Mesendoderm (in vitro differentiated cells): ENCODE measurements at regions not wholly inside any gene's neighbourhood (a gene's known extent, or its start where the extent isn't known, plus 50 kb on each side); places are given as distances from the start of the nearest gene placed in this dataset.

Source experiments
- DNase-seq: peaks from one replicate; pipeline ENCODE4 v3.0.0; 2013
- H2AK5ac ChIP-seq: 2 replicates; pipeline ENCODE4 v1.6.1; 2013; ENCODE audit warnings: low read length, inconsistent platforms
- H2BK120ac ChIP-seq: 2 replicates; pipeline ENCODE4 v1.6.1; 2013; ENCODE audit warnings: low read depth, mild to moderate bottlenecking, low read length, moderate library complexity, mixed read lengths
- H2BK15ac ChIP-seq: replicated peaks from 2 replicates; pipeline ENCODE4 v1.6.1; 2013; ENCODE audit warnings: low read depth, mild to moderate bottlenecking, moderate library complexity
- H2BK5ac ChIP-seq: 2 replicates; pipeline ENCODE4 v1.6.1; 2013; ENCODE audit warnings: low read length, inconsistent platforms
- H3K18ac ChIP-seq: 2 replicates; pipeline ENCODE4 v1.6.1; 2013; ENCODE audit warnings: mild to moderate bottlenecking, low read length, mixed read lengths
- H3K23ac ChIP-seq: one replicate; pipeline ENCODE4 v1.6.1; 2013; ENCODE audit warnings: low read length
- H3K27ac ChIP-seq: 2 replicates; pipeline ENCODE4 v1.5.1; 2013; ENCODE audit warnings: low read depth, mild to moderate bottlenecking, inconsistent platforms, low read length, moderate library complexity
- H3K27me3 ChIP-seq: 2 replicates; pipeline ENCODE4 v1.6.1; 2013; ENCODE audit warnings: low read length, control low read depth, mild to moderate bottlenecking, inconsistent platforms; ENCODE audit not compliant: insufficient read depth, poor library complexity
- H3K36me3 ChIP-seq: 2 replicates; pipeline ENCODE4 v1.6.1; 2013; ENCODE audit warnings: low read length, inconsistent platforms; ENCODE audit not compliant: control insufficient read depth, insufficient read depth
- H3K4ac ChIP-seq: one replicate; pipeline ENCODE4 v1.6.1; 2013; ENCODE audit warnings: low read depth, mild to moderate bottlenecking, low read length, moderate library complexity
- H3K4me1 ChIP-seq: 2 replicates; pipeline ENCODE4 v1.6.1; 2013; ENCODE audit warnings: low read depth, low read length, inconsistent platforms; ENCODE audit not compliant: control insufficient read depth
- H3K4me2 ChIP-seq: 2 replicates; pipeline ENCODE4 v1.6.1; 2013; ENCODE audit warnings: low read length
- H3K4me3 ChIP-seq: 2 replicates; pipeline ENCODE4 v1.5.1; 2013; ENCODE audit warnings: mild to moderate bottlenecking, low read length
- H3K56ac ChIP-seq: one replicate; pipeline ENCODE4 v1.6.1; 2013; ENCODE audit warnings: low read length
- H3K79me1 ChIP-seq: 2 replicates; pipeline ENCODE4 v1.6.1; 2013; ENCODE audit warnings: low read length, inconsistent platforms
- H3K79me2 ChIP-seq: 2 replicates; pipeline ENCODE4 v1.6.1; 2013; ENCODE audit warnings: mild to moderate bottlenecking, low read length; ENCODE audit not compliant: control insufficient read depth, insufficient read depth
- H3K9ac ChIP-seq: 2 replicates; pipeline ENCODE4 v1.6.1; 2013; ENCODE audit warnings: low read length, inconsistent platforms
- H4K5ac ChIP-seq: one replicate; pipeline ENCODE4 v1.6.1; 2013; ENCODE audit warnings: low read length
- H4K8ac ChIP-seq: one replicate; pipeline ENCODE4 v1.6.1; 2013; ENCODE audit warnings: low read depth, mild to moderate bottlenecking, control low read depth, low read length, moderate library complexity
- WGBS: extraction: QIAGEN DNeasy Blood & Tissue Kit; methylation state at CpG from one replicate; pipeline ENCODE4 v1.1.7; 2013; ENCODE audit warnings: low lambda C conversion rate, missing lambda C conversion rate; ENCODE audit not compliant: insufficient coverage; ENCODE audit errors: extremely low coverage; 5-methylcytosine and 5-hydroxymethylcytosine counted together

GRCh38 chr12:91632042-91632786, 449.6 kb upstream of the DCN start:
- WGBS: no CpG with 5 or more reads among the region's 4 CpGs
- H3K23ac ChIP-seq: no peak overlapping the region
- no peaks in the 10 kb centered on the region for H3K79me1 ChIP-seq

GRCh38 chr12:91630596-91631293, 448.1 kb upstream of the DCN start:
- Histone ChIP-seq H4K5ac (no peak overlapping the region), H3K79me1 (no peaks in the 10 kb centered on the region), H2AK5ac (no peak overlapping the region), H3K56ac (no peak overlapping the region), H3K18ac (no peak overlapping the region), H2BK15ac (no peak overlapping the region), H3K4me2 (no peak overlapping the region), H3K4ac (no peak overlapping the region), H2BK120ac (no peak overlapping the region), H3K4me1 (no peaks in the 10 kb centered on the region), H4K8ac (no peak overlapping the region), H3K27me3 (no peaks in the 10 kb centered on the region), H3K4me3 (no peak overlapping the region), H3K27ac (no peak overlapping the region), H3K23ac (no peak overlapping the region), H3K9ac (no peak overlapping the region), H3K36me3 (no peaks in the 10 kb centered on the region), H2BK5ac (no peak overlapping the region), H3K79me2 (no peaks in the 10 kb centered on the region)
- DNase-seq: no peak
- WGBS: no CpG with 5 or more reads among the region's 3 CpGs

More at GRCh38 chr12:91632042-91632786, 449.6 kb upstream of the DCN start:
- H3K18ac ChIP-seq: no peak overlapping the region
- no peak overlapping the region for H2BK120ac ChIP-seq
- no peaks in the 10 kb centered on the region for H3K4me1 ChIP-seq
- H2BK5ac ChIP-seq: no peak overlapping the region
- no peak overlapping the region for H3K9ac ChIP-seq
- H4K5ac ChIP-seq: no peak overlapping the region
- H2BK15ac ChIP-seq: no peak overlapping the region
- H3K56ac ChIP-seq: no peak overlapping the region
- no peak overlapping the region for H3K4me2 ChIP-seq
- H3K4ac ChIP-seq: no peak overlapping the region
- no peaks in the 10 kb centered on the region for H3K79me2 ChIP-seq
- no peak overlapping the region for H3K27ac ChIP-seq
- no peak overlapping the region for H2AK5ac ChIP-seq
- H3K36me3 ChIP-seq: no peaks in the 10 kb centered on the region
- H3K27me3 ChIP-seq: no peaks in the 10 kb centered on the region
- no peak overlapping the region for H3K4me3 ChIP-seq
- DNase-seq: no peak
- H4K8ac ChIP-seq: no peak overlapping the region

- no peaks in the 10 kb centered on the region for H3K27me3 ChIP-seq
- WGBS: no CpG with 5 or more reads among the region's 5 CpGs
- no peak overlapping the region for H4K5ac ChIP-seq
- no peak overlapping the region for H3K56ac ChIP-seq
- no peak overlapping the region for H3K18ac ChIP-seq
- H4K8ac ChIP-seq: no peak overlapping the region
- H3K79me2 ChIP-seq: no peaks in the 10 kb centered on the region
- H2BK5ac ChIP-seq: no peak overlapping the region
- H3K27ac ChIP-seq: no peak overlapping the region
- no peak overlapping the region for H3K4me2 ChIP-seq
- no peak for DNase-seq
- H3K79me1 ChIP-seq: no peaks in the 10 kb centered on the region
- H2AK5ac ChIP-seq: no peak overlapping the region
- no peak overlapping the region for H3K23ac ChIP-seq
- H2BK120ac ChIP-seq: no peak overlapping the region
- H3K4me1 ChIP-seq: no peaks in the 10 kb centered on the region
- no peak overlapping the region for H3K4me3 ChIP-seq
- no peak overlapping the region for H3K9ac ChIP-seq
- no peaks in the 10 kb centered on the region for H3K36me3 ChIP-seq
- H3K4ac ChIP-seq: no peak overlapping the region
- no peak overlapping the region for H2BK15ac ChIP-seq
Observed at GRCh38 chr12:91630083-91630482, 447.5 kb upstream of the DCN start.

- Histone ChIP-seq H3K4me2 (no peak overlapping the region), H3K4ac (no peak overlapping the region), H3K56ac (no peak overlapping the region), H2BK120ac (no peak overlapping the region), H3K36me3 (no peaks in the 10 kb centered on the region), H4K8ac (no peak overlapping the region), H3K9ac (no peak overlapping the region), H3K79me2 (no peaks in the 10 kb centered on the region), H3K27ac (no peak overlapping the region), H3K23ac (no peak overlapping the region), H3K4me1 (no peaks in the 10 kb centered on the region), H3K4me3 (no peak overlapping the region), H3K18ac (no peak overlapping the region), H3K79me1 (no peaks in the 10 kb centered on the region), H3K27me3 (no peaks in the 10 kb centered on the region), H4K5ac (no peak overlapping the region), H2BK5ac (no peak overlapping the region), H2AK5ac (no peak overlapping the region), H2BK15ac (no peak overlapping the region)
- WGBS: no CpG with 5 or more reads among the region's 2 CpGs
- DNase-seq: no peak
Observed at GRCh38 chr12:91629440-91629839, 446.8 kb upstream of the DCN start.

- H3K18ac ChIP-seq: no peak overlapping the region
- H3K4me2 ChIP-seq: no peak overlapping the region
- no peaks in the 10 kb centered on the region for H3K79me2 ChIP-seq
- H3K9ac ChIP-seq: no peak overlapping the region
- no peak overlapping the region for H3K56ac ChIP-seq
- H3K36me3 ChIP-seq: no peaks in the 10 kb centered on the region
- no peak overlapping the region for H3K4me3 ChIP-seq
- H3K4me1 ChIP-seq: no peaks in the 10 kb centered on the region
- H2AK5ac ChIP-seq: no peak overlapping the region
- H3K27me3 ChIP-seq: no peaks in the 10 kb centered on the region
- H3K23ac ChIP-seq: no peak overlapping the region
- no peak overlapping the region for H2BK120ac ChIP-seq
- H3K27ac ChIP-seq: no peak overlapping the region
- no peak overlapping the region for H4K5ac ChIP-seq
- H2BK15ac ChIP-seq: no peak overlapping the region
- no peak overlapping the region for H2BK5ac ChIP-seq
- no peak for DNase-seq
- H3K4ac ChIP-seq: no peak overlapping the region
- no CpG with 5 or more reads among the region's 2 CpGs for WGBS
- no peak overlapping the region for H4K8ac ChIP-seq
- H3K79me1 ChIP-seq: no peaks in the 10 kb centered on the region
Observed at GRCh38 chr12:91628656-91629055, 446.0 kb upstream of the DCN start.
